ENCODE measurements at regions not wholly inside any gene's neighbourhood (a gene's known extent, or its start where the extent isn't known, plus 50 kb on each side); places are given as distances from the start of the nearest gene placed in this dataset.
"Not testable (repeated sequence)": the region's sequence is repeated elsewhere in the genome, so short reads cannot be mapped to it uniquely, and the experiment has no call there.

- DNase-seq = no peak
Observed at GRCh38 chr12:25682421-25682820, 129.3 kb upstream of the LMNTD1 start.

- no peak for DNase-seq
Observed at GRCh38 chr12:25684070-25684469, 131.0 kb upstream of the LMNTD1 start.

GRCh38 chr12:25686351-25686750 lies 133.3 kb upstream of the LMNTD1 start:
- DNase-seq = no peak

GRCh38 chr12:25687226-25687625 lies 134.1 kb upstream of the LMNTD1 start:
- DNase-seq = no peak

GRCh38 chr12:25688851-25689250 lies 135.8 kb upstream of the LMNTD1 start:
- not testable (repeated sequence) for DNase-seq

- no peak for DNase-seq
Observed at GRCh38 chr12:25689996-25690501, 137.0 kb upstream of the LMNTD1 start.

GRCh38 chr12:25690996-25691864 lies 138.1 kb upstream of the LMNTD1 start:
- DNase-seq = no peak

GRCh38 chr12:25691865-25692114 lies 138.7 kb upstream of the LMNTD1 start:
- no peak for DNase-seq

GRCh38 chr12:25692115-25693035 lies 139.3 kb upstream of the LMNTD1 start:
- peak; percentile 55 to 80 (median 66) for DNase-seq

- DNase-seq = peak in 2 of 3 donors; percentile 34 to 73
Observed at GRCh38 chr12:25694072-25694471, 141.0 kb upstream of the LMNTD1 start.

- peak; percentile 73 to 90 (median 82) for DNase-seq
Observed at GRCh38 chr12:25695574-25695973, 142.5 kb upstream of the LMNTD1 start.

- no peak for DNase-seq
Observed at GRCh38 chr12:25698772-25699171, 145.7 kb upstream of the LMNTD1 start.

- no peak for DNase-seq
Observed at GRCh38 chr12:25699454-25699853, 146.4 kb upstream of the LMNTD1 start.

- DNase-seq = no peak
Observed at GRCh38 chr12:25701290-25701689, 148.2 kb upstream of the LMNTD1 start.

- no peak for DNase-seq
Observed at GRCh38 chr12:25702553-25702952, 149.5 kb upstream of the LMNTD1 start.

GRCh38 chr12:25705261-25705660 lies 152.2 kb upstream of the LMNTD1 start:
- DNase-seq = no peak

- peak in 2 of 3 donors; percentile 54 to 79 for DNase-seq
Observed at GRCh38 chr12:25706646-25707045, 153.6 kb upstream of the LMNTD1 start.

GRCh38 chr12:25707056-25707455 lies 154.0 kb upstream of the LMNTD1 start:
- no peak for DNase-seq

GRCh38 chr12:25708661-25709060 lies 155.6 kb upstream of the LMNTD1 start:
- DNase-seq = no peak

- peak; percentile 68 to 88 (median 72) for DNase-seq
Observed at GRCh38 chr12:25710128-25710527, 157.0 kb upstream of the LMNTD1 start.

- not testable (repeated sequence) for DNase-seq
Observed at GRCh38 chr12:25710938-25711605, 158.0 kb upstream of the LMNTD1 start.

- no peak for DNase-seq
Observed at GRCh38 chr12:25712169-25712568, 159.1 kb upstream of the LMNTD1 start.
